Activated naive CD8-positive, alpha-beta T cell treated with anti-CD3 and anti-CD28 coated beads, Interleukin-2, amount 10 ng/mL, durations not matched to agents 7 days and 5 days (primary cell): ENCODE measurements at regions not wholly inside any gene's neighbourhood (a gene's known extent, or its start where the extent isn't known, plus 50 kb on each side); places are given as distances from the start of the nearest gene placed in this dataset.

Source experiments
- ATAC-seq: fragments of 150-1000 bp; cut with Tn5 transposase; one replicate; pipeline ENCODE4 v1.10.0; 2021; ENCODE audit warnings: low read depth, moderate library complexity
- POLR2A ChIA-PET: fragments of 350-600 bp; sonication (Branson Sonifier 250); formaldehyde crosslinking; loops from one replicate; lab custom pipeline; 2021; ENCODE audit warnings: antibody characterized with exemption; lab: Charles Lee
- DNase-seq: peaks from one replicate; pipeline ENCODE4 v3.0.0; 2021
- H3K27ac Mint-ChIP-seq: one replicate; pipeline ENCODE4 v1.8.0; 2022; ENCODE audit warnings: mild to moderate bottlenecking, mixed read lengths
- H3K27me3 Mint-ChIP-seq: one replicate; pipeline ENCODE4 v1.8.0; 2022; ENCODE audit warnings: mild to moderate bottlenecking, moderate library complexity, mixed read lengths
- H3K36me3 Mint-ChIP-seq: one replicate; pipeline ENCODE4 v1.8.0; 2021; ENCODE audit warnings: mild to moderate bottlenecking, mixed read lengths
- H3K4me1 Mint-ChIP-seq: one replicate; pipeline ENCODE4 v1.8.0; 2021; ENCODE audit warnings: mixed read lengths
- H3K4me3 Mint-ChIP-seq: one replicate; pipeline ENCODE4 v1.8.0; 2022; ENCODE audit warnings: mild to moderate bottlenecking, moderate library complexity, mixed read lengths
- H3K9me3 Mint-ChIP-seq: one replicate; pipeline ENCODE4 v1.8.0; 2021; ENCODE audit warnings: mixed read lengths

DNA sequence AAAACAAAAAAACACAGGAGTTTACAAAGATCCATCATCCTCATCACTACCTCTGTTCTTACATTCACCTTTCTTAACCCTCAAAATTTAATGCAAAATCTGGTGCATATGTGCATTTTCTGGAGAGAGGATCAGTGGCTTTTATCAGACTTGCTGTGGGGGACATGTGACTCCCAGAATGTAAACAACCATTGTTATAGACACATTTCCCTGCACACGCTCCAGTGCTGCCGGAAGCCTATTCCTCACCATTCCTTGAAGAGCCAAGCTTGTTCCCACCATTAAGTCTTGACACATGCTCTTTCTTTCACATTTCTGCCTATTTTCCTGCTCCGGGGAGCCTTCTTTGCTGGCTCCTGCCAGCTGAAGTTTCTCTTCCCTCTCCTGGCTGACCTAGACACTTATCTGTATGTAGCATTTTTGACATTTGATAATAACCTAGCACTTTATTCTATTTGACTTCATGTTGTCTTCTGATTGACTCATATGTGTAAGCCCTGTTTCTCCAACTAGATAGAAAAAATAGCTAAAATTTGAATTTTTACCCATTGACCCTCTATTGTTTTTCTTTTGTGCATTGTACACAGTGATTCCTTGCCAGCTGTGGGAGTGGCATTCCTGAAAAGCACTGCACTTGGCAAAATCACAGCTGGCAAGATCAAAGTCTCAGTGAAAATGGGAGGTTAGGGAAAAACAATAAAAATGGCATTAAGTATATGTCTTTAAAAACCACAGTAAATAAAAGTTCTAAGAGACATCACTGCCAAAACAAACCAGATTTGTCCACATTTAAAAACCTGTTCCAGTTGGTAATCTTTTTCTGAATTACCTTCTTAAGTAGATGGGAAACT, 76.8 kb upstream of the CIBAR2 start:
- Mint-ChIP-seq H3K36me3 (no peaks in the 10 kb centered on the region), H3K27me3 (peaks cover 15% of the 10 kb centered on the region), H3K4me3 (no peak overlapping the region), H3K27ac (no peak overlapping the region), H3K9me3 (peaks cover 8% of the 10 kb centered on the region), H3K4me1 (no peaks in the 10 kb centered on the region)
- DNase-seq: no peak
- ATAC-seq: no peak
- POLR2A ChIA-PET: no interaction called here

DNA sequence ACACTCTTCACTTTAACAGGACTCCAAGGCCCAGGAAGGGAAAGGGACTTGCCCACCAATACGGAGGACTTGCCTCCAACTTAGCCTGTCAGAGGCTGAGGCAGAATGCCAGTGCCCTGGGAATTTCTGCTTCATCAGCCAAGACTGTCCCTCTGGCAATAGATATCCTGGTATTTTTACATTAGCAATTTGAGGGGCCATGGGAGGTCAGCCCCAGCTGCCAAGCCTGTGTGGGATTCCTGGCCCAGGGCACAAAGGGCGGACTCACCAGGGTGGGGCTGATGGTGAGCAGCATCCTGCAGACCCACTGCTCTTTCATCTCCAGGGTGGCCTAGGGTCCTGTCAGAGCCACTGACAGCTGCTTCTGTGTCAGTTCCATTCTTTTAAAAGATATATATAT, 78.3 kb upstream of the CIBAR2 start:
- POLR2A ChIA-PET: no interaction called here
- H3K4me3 Mint-ChIP-seq: no peak overlapping the region
- no peak overlapping the region for H3K27ac Mint-ChIP-seq
- H3K36me3 Mint-ChIP-seq: no peaks in the 10 kb centered on the region
- no peaks in the 10 kb centered on the region for H3K4me1 Mint-ChIP-seq
- DNase-seq (no peak), ATAC-seq (no peak)
- H3K9me3 Mint-ChIP-seq: peaks cover 2% of the 10 kb centered on the region
- peaks cover 15% of the 10 kb centered on the region for H3K27me3 Mint-ChIP-seq

DNA sequence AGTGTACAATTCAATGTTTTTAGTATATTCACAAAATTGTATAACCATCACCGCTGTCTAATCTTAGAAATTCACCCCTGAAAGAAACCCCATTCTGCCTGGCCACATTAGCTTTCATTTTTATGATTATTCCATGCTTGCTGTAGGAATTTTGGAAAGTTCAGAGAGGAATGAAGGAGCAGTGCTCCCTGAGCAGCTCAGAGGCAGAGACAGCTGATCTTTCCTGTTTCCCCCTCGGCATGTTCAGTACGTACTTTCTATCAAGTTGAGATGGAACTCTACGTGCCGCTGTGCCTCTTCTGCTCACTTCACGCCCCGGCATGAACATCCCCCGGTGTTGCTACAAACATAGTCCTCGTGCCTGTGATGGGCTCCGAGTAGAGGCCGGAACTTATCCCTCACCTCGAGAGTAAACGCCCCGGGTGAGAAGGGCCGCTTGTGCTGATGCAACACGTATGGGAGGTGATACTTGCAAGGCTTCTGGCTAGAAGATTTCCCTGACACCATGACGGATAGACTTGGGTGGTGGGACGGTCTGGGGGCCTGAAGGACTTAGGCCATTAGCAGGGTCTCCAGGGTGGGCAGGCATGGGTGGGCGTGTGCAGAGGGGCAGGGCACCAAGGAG, 79.2 kb upstream of the CIBAR2 start:
- H3K36me3 Mint-ChIP-seq: no peaks in the 10 kb centered on the region
- H3K27me3 Mint-ChIP-seq: peaks cover 18% of the 10 kb centered on the region
- POLR2A ChIA-PET: no interaction called here
- no peak overlapping the region for H3K4me3 Mint-ChIP-seq
- no peak for DNase-seq
- H3K4me1 Mint-ChIP-seq: no peaks in the 10 kb centered on the region
- no peak overlapping the region for H3K27ac Mint-ChIP-seq
- H3K9me3 Mint-ChIP-seq: peaks cover 2% of the 10 kb centered on the region
- no peak for ATAC-seq

DNA sequence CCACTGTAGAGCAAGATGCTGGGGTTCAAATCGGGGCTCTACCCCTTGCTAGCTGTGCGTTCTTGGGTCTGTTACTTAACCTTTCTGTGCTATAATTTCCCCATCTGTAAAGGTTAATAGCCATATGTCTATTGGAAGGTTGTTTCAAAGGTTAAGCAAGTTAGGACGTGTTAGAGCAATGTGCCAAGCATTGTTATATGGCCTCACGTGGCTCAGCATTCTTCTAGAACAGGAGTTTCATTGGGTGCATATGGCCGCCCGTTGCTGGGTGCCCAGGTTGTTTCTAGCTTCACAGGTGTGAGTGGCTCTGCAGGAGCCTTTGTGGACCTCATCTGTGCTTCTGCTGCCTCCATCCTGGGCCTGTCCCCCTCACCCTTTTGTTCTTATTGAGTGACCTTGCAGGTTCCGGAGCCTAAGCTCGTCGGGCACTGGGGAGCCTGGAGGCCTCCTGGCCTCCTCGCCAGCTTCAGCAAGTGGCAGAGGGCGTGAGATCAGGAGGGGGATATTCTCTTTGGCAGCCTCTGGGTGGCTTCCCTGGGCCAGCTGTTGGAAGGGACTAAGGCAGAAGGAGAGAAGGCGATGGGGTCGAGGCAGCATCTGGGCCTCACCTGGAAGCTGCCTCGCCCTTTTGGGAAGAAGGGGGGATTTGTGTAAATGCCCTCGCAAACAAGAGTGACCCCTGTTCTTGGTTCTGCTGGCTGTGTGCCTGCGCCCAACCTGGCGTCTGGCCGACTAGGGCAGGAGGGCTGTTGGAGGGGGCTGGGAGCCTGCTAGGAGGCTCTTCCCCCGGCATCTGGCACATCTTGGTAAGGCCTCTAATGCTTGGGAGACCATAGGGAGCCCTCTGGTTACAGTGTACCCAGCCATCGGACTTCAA, 80.2 kb upstream of the CIBAR2 start:
- Mint-ChIP-seq H3K9me3 (peaks cover 2% of the 10 kb centered on the region), H3K27ac (no peak overlapping the region), H3K36me3 (no peaks in the 10 kb centered on the region), H3K4me3 (no peak overlapping the region), H3K4me1 (no peaks in the 10 kb centered on the region), H3K27me3 (peaks cover 18% of the 10 kb centered on the region)
- ATAC-seq (no peak), DNase-seq (no peak)
- POLR2A ChIA-PET: interaction anchor here (0.6 kb wide), 1 partner anchor 1511 kb away, joined by 3 read pairs; no protein-coding TSS in a partner anchor

DNA sequence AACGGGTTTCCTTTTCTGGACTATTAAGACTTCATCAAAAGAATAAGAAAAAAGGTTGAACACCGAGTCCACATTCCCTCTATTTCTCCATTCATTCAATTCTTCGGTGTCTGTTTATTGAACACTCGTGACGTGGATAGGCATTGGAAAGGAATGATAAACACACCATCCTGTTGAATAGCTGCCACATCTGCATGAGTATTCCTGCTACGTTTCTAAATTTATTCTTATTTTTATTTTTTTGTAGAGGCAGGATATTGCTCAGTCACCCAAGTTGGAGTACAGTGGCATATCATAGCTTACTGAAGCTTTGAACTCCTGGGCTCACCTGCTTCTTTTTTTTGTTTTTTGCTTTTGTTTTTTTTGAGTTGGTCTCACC, 80.8 kb upstream of the CIBAR2 start:
- POLR2A ChIA-PET: no interaction called here
- Mint-ChIP-seq H3K9me3 (peaks cover 2% of the 10 kb centered on the region), H3K36me3 (no peaks in the 10 kb centered on the region), H3K4me3 (no peak overlapping the region), H3K27ac (no peak overlapping the region), H3K4me1 (no peaks in the 10 kb centered on the region), H3K27me3 (peaks cover 18% of the 10 kb centered on the region)
- ATAC-seq (no peak), DNase-seq (no peak)

DNA sequence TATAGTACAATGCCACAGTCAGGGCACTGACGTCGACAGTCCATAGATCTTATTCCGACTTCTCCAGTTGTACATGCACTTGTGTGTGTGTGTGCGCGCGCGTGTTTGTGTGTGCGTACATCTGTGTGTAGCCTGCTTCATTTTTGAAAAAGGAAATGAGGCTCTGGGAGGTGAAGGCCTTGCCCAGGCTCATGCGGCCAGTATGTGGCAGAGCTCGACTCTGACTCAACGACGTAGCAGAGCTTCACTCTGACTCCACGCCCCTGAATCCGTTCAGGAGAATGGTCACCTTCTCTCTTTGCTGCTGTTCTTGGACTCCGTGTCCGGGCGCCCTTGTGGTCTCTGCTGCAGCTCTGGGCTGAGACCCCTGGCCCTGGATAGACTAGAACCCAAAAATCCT, 81.6 kb upstream of the CIBAR2 start:
- Mint-ChIP-seq H3K4me3 (no peak overlapping the region), H3K4me1 (no peaks in the 10 kb centered on the region), H3K36me3 (no peaks in the 10 kb centered on the region), H3K27ac (no peak overlapping the region), H3K9me3 (peaks cover 2% of the 10 kb centered on the region), H3K27me3 (peaks cover 12% of the 10 kb centered on the region)
- ATAC-seq (no peak), DNase-seq (no peak)
- POLR2A ChIA-PET: no interaction called here

DNA sequence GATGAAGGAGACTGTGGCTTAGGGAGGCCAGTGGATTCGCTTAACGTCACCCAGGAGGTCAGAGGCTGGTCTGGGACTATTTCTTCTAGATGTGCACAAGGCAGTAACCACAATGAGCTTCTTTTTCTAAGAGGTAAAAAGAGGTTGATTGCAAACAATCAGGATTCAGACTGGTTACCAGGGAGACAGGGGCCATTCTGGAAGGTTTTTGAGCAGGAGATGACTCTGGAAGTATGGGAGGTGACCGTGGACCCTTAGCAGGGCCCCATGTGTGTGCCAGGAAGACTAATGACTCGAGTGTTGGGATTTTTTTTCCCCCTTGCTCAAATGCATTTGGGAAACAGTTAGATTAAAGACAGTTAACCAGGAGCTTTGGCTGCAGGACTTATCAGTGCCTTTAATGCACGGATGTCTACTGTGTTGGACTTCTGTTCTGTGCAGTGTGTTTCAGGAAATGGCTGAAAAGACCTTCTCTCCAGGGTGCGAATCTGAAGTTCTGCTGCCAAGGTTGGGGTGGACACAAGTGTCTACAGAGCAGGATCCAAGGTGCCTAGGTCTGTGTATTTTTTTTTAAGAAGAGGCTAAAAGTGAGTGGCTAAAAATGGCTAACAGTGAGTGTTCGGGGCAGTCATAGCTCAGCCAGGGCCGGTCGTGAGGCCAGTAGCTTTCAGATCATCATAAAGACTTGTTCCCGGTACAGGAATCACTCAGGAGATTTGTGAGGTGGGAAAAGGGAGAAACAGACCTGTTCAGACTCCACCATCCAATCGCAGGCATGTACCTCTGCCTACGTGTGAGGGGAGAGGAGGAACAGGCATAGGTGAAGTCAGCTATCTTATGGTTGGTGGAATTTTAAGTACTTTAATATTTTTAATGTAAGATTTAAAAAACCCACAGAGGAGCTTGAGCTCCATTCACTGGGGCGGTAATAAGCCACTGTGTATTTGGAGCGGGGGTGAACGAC, 82.3 kb upstream of the CIBAR2 start:
- POLR2A ChIA-PET: no interaction called here
- Mint-ChIP-seq H3K27me3 (peaks cover 7% of the 10 kb centered on the region), H3K27ac (no peak overlapping the region), H3K9me3 (no peaks in the 10 kb centered on the region), H3K4me3 (no peak overlapping the region), H3K36me3 (no peaks in the 10 kb centered on the region), H3K4me1 (no peaks in the 10 kb centered on the region)
- ATAC-seq (no peak), DNase-seq (no peak)

DNA sequence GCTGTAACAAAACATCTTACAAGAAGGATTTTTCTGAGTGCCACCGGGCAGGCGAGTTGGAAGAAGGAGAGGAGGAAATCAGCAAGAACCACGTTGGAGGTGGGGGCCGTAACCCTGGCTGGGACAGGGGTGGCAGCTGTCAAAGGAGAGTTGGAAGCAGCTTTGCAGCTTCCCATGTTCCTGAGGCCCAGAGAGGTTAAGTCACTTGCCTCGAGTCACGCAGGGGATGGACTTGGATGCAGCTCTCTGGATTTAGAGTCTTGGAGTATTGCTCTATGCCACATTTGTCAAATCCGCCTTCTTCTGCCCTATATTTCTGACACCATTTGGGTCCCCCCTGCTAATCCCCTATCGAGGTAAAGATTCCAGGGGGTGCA, 83.0 kb upstream of the CIBAR2 start:
- Mint-ChIP-seq H3K27me3 (peaks cover 7% of the 10 kb centered on the region), H3K27ac (no peak overlapping the region), H3K9me3 (no peaks in the 10 kb centered on the region), H3K4me1 (no peaks in the 10 kb centered on the region), H3K36me3 (no peaks in the 10 kb centered on the region), H3K4me3 (no peak overlapping the region)
- POLR2A ChIA-PET: no interaction called here
- ATAC-seq: no peak
- no peak for DNase-seq

DNA sequence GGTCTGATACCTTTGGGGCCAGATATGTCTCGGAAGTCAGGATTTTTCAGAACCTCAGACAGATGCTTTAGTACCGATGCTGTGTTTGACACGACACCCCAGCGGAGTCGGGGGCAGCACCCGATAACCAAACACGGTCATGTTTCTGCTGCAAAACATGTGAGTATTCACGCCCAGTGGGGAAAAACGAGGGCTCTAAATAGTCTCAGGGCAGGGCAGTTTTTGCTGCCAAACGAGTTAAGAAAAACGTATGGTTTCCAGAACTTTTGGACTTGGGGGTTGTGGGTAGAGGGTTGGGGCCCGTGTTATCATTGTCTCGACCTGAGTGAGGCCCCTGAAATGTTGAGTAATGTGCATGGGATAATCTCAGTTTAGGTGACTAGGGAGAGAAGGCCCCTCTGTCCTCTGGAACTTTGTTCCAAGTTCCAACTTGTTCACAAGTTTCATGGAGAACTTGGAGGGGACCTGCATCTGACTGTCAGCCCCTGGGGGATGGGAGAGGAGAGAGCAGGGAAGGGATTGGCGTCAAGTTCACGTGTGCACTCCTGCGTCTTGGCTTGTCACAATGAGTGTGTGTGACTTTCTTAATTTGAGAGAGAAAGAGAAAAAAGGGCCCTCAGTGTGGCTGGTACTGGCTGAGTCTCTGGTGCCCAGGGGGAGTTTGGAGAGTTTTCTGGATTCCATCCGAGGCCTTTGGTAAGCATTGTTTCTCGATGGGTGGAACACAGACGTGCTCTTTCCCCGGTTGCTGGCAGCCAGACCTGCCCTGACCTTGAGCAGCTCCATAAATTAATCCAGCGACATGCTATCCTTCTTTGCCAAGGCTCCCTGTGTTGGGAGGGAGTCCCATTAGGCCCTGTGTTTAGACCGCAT, 83.9 kb upstream of the CIBAR2 start:
- no peak for ATAC-seq
- DNase-seq: no peak
- no peaks in the 10 kb centered on the region for H3K36me3 Mint-ChIP-seq
- H3K27ac Mint-ChIP-seq: no peak overlapping the region
- no peaks in the 10 kb centered on the region for H3K9me3 Mint-ChIP-seq
- POLR2A ChIA-PET: no interaction called here
- no peaks in the 10 kb centered on the region for H3K4me1 Mint-ChIP-seq
- peaks cover 7% of the 10 kb centered on the region for H3K27me3 Mint-ChIP-seq
- no peak overlapping the region for H3K4me3 Mint-ChIP-seq

DNA sequence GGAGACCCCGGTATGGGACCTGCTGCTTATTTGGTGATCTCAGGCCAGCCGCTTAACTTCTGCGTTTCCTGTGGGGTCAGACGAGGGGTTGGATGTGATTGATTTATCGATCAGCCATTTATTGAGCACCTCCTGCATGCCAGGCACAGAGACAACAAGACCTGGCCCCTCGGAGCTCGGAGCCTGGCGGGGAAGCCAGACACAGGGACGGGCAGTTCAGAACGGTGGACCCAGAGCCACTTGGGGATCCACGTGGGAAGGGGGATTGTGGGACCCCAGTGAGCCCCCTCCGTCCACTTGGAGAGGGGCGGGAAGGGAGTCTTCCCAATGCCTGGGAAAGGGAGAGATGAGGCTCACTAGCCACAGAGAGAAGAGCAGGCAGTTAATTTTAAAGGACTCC, 84.7 kb upstream of the CIBAR2 start:
- POLR2A ChIA-PET: no interaction called here
- Mint-ChIP-seq H3K27me3 (peaks cover 5% of the 10 kb centered on the region), H3K27ac (no peak overlapping the region), H3K4me3 (no peak overlapping the region), H3K9me3 (no peaks in the 10 kb centered on the region), H3K4me1 (no peaks in the 10 kb centered on the region), H3K36me3 (no peaks in the 10 kb centered on the region)
- DNase-seq (no peak), ATAC-seq (no peak)

DNA sequence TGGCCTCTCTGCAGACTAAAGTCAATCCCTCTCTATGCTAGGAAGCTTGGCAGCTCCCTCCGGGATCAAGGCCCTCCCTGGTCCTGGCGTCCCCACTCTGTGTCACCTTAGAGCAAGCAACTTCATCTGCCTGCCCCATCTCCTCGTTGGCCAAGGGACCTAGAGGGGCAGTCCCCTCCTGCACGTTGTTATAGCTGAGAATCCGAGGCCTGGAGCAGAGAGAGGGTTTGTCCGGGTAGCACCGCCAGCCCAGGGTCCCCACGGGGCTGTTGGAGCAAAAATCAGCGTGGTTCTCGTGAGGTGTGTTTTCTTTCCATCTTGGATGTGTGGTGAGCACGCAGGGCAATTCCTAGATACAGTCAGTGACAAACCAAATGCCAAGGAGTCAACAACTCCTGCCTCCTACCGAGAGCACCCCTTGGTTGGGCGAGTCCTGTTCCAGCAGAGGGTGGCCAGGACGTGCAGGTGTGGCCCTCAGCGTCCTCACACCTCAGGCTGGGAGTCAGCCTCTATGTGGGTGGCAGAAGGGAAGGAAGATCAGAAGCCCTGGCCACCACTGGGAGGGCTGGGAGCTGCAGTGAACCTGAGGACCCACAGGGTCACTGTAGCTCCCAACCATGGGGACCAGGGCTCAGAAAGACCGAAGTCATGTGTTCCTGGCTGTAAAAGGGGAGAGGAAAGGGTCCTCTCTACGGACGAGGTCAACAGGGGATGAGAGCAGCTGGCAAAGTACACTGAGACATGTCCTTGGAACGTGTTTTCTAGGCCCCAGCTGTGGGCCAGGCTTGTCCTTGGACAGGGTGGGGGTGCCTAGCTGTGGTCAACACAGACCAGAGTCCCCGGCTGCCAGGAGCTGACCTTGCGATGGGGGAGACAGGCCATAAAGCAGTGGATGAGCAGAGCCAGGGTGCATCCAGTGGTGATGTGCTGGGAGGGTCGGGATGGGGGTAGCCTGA, 85.6 kb upstream of the CIBAR2 start:
- Mint-ChIP-seq H3K4me1 (no peaks in the 10 kb centered on the region), H3K27ac (no peak overlapping the region), H3K4me3 (no peak overlapping the region), H3K27me3 (peaks cover 5% of the 10 kb centered on the region), H3K9me3 (no peaks in the 10 kb centered on the region), H3K36me3 (no peaks in the 10 kb centered on the region)
- DNase-seq: no peak
- POLR2A ChIA-PET: no interaction called here
- ATAC-seq: no peak
